Astrocyte of the spinal cord (primary cell): ENCODE measurements at regions not wholly inside any gene's neighbourhood (a gene's known extent, or its start where the extent isn't known, plus 50 kb on each side); places are given as distances from the start of the nearest gene placed in this dataset.
"Not testable (repeated sequence)": the region's sequence is repeated elsewhere in the genome, so short reads cannot be mapped to it uniquely, and the experiment has no call there.

Experiments
- DNase-seq: peaks from one replicate; pipeline ENCODE4 v3.0.0; 2011; ENCODE audit warnings: low read depth, low spot score
- H3K4me3 ChIP-seq: 2 replicates; pipeline ENCODE4 v1.5.1; 2011; ENCODE audit warnings: low read depth, mild to moderate bottlenecking, low read length, moderate library complexity
- CTCF ChIP-seq: IDR thresholded peaks from 2 replicates; pipeline ENCODE4 v1.5.1; 2012; ENCODE audit warnings: low read depth, mild to moderate bottlenecking, low read length, inconsistent platforms
- in situ Hi-C: cut with HindIII; loops from 2 replicates; pipeline ENCODE4 v1.10.0; 2017; ENCODE audit warnings: low sequenced_read_pairs

DNA sequence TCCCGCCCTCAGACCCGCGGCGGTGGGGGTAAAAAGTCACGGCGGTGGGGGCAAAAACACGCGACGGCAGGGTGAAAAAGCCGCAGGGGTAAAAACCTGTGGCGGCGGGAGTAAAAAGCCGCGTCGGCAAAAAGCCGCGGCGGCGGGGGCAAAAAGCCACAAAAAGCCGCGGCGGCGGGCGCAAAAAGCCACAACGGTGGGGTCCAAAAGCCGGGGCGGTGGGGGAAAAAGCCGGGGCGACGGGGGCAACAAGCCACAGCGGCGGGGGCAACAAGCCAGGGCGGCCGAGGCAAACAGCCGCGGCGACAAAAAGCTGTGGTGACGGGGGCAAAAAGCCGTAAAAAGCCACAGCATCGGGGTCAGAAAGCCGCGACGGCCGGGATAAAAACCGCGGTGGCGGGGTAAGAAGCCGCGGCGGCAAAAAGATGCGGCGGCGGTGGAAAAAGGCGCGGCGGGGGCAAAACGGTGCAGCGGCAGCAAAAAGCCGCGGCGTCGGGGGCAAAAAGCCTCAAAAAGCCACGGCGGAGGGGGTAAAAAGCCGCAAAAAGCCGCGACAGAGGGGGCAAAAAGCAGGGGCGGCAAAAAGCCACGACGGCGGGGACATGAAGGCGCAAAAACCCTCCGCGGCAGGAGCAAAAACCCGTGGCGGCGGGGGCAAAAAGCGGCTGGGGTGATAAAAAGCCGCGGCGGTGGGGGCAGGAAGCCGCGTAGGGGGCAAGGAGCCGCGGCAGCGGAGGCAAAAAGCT lies 168.3 kb upstream of the TP53TG3D start:
- in situ Hi-C loops, DNase-seq, H3K4me3 ChIP-seq: not testable (repeated sequence)

GRCh38 chr16:32085438-32086141 lies 167.5 kb upstream of the TP53TG3D start:
- H3K4me3 ChIP-seq, in situ Hi-C loops, DNase-seq: not testable (repeated sequence)

DNA sequence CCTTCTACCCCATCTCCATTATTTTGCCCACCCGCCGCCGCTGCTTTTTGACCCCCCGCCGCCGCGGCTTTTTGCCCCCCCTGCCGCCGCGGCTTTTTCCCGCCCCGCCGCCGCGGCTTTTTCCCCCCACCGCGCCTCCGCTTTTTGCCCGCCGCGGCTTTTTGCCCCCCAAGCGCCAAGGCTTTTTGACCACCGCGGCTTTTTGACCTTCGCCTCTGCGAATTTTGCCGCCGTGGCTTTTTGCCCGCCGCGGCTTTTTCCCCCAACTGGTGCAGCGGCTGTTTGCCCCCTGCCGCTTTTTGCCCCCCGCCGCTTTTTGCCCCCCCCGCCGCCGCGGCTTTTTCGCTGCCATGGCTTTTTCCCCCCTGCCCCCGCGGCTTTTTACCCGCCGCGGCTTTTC lies 137.5 kb upstream of the TP53TG3D start:
- in situ Hi-C loops, H3K4me3 ChIP-seq, DNase-seq: not testable (repeated sequence)

DNA sequence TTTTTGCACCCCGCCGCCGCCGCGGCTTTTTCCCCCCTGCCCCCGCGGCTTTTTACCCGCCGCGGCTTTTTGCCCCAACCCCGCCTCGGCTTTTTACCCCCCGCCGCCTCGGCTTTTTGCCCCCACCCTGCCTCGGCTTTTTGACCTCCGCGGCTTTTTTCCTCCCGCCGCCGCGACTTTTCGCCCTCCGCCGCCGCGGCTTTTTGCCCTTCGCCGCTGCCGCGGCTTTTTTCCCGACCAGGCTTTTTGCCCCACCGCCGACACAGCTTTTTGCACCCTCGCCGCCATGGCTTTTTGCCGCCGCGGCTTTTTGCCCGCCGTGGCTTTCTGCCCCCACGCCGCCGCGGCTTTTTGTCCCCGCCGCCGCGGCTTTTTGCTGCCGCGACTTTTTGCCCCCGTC lies 137.0 kb upstream of the TP53TG3D start:
- TF ChIP-seq CTCF: no peak
- in situ Hi-C loops: no loop called here
- DNase-seq: no peak
- peak overlapping the region; percentile 35 for H3K4me3 ChIP-seq

DNA sequence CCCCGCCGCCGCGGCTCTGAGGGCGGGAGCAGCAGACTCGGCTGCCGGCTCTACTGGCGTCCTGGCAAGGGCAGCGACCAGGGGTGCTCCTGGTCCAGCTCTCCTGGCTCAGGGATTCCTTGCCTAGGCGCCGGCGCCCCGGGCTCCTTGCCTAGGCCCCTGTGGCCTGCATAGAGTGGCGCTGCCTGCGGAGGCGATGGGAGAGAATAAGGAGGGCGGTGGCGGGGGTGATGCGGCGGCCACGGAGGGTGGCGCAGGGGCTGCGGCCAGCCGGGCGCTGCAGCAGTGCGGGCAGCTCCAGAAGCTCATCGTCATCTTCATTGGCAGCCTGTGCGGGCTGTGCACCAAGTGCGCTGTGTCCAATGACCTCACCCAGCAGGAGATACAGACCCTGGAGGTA lies 136.6 kb upstream of the TP53TG3D start:
- in situ Hi-C loops, DNase-seq, H3K4me3 ChIP-seq: not testable (repeated sequence)

DNA sequence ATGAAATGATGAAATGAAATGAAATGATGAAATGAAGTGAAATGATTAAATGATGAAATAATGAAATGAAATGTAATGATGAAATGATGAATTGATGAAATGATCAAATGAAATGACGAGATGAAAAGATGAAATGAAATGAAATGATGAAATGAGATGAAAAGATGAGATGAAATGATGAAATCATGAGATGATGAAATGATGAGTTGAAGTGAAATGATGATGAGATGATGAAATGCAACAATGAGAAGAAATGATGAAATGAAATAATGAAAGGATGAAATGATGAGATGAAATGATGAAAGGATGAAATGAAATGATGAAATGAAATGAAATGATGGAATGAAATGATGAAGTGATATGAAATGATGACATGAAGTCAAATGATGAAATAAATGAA lies 132.7 kb upstream of the TP53TG3D start:
- in situ Hi-C loops, H3K4me3 ChIP-seq, DNase-seq: not testable (repeated sequence)

GRCh38 chr16:32120779-32121178 lies 132.3 kb upstream of the TP53TG3D start:
- in situ Hi-C loops, H3K4me3 ChIP-seq, DNase-seq: not testable (repeated sequence)

- in situ Hi-C loops, DNase-seq, H3K4me3 ChIP-seq: not testable (repeated sequence)
These were observed 131.7 kb upstream of the TP53TG3D start for GRCh38 chr16:32121273-32121900.

GRCh38 chr16:32152434-32152833 lies 100.7 kb upstream of the TP53TG3D start:
- H3K4me3 ChIP-seq, DNase-seq, in situ Hi-C loops: not testable (repeated sequence)

DNA sequence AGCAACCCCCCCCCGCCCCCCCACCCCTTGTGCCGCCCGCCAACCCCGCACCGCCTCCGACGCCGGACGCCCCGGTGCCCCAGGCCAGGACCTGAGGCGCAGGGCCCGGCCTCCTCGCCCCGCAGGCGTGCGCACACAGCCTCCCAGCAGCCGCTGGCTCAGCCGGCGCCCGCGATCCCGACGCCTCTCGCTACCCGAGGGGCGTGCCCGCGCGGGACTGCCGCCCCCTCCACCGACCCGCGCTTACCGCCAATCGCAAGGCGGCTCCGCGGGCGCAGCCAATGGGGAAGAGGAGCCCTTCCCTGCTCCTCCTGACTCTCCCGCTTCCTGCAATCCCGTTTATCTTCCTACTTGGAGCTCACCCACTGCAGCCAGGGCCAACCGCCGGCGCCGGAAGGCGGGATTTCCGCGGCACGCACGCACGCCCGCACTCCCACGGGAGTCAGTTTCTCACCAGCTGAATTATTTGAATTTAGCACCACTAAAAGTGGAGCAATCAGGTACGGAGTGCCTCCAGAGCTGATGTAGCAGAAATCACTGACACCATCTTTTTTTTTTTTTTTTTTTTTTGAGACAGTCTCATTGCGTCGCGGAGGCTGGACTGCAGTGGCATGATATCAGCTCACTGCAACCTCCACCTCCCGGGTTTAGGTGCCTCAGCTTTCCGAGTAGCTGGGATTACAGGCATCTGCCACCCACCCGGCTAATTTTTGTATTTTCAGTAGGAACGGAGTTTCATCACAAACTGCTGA lies 65.0 kb upstream of the TP53TG3D start:
- DNase-seq, H3K4me3 ChIP-seq, in situ Hi-C loops: not testable (repeated sequence)

GRCh38 chr16:32202585-32202984 lies 50.5 kb upstream of the TP53TG3D start:
- in situ Hi-C loops, H3K4me3 ChIP-seq, DNase-seq: not testable (repeated sequence)
